ENCODE measurements at regions not wholly inside any gene's neighbourhood (a gene's known extent, or its start where the extent isn't known, plus 50 kb on each side); places are given as distances from the start of the nearest gene placed in this dataset.
A peak's percentile ranks its signal among the peaks of the same experiment; 100 is the strongest.

- H3K27ac Mint-ChIP-seq, result peak overlapping the region in 1 of 3 experiments; percentile 20; a peak in 1 of 7 replicates
- H3K23me2 ChIP-seq (ENCODE audit: insufficient read length, low read depth, low read length, poor library complexity, severe bottlenecking), result no peaks in the 10 kb centered on the region
- no peak overlapping the region for H2BK120ac ChIP-seq (ENCODE audit: low read depth, low read length, poor library complexity, severe bottlenecking)
- H3K27me3 Mint-ChIP-seq (ENCODE audit: low read depth), result no peaks in the 10 kb centered on the region
- no peaks in the 10 kb centered on the region for H3K79me2 ChIP-seq (ENCODE audit: insufficient read depth, low read length)
- no peak for TF ChIP-seq CTCF (conservative IDR thresholded peaks at IDR 0.05)
- H3K9me3 Mint-ChIP-seq, result peaks cover 11 to 17% of the 10 kb centered on the region in 2 experiments; a peak in 4 of 5 replicates
- H3K4me2 ChIP-seq (ENCODE audit: insufficient read depth, insufficient read length, low read length), result no peak overlapping the region
- H2AK5ac ChIP-seq (ENCODE audit: insufficient read length, low read length), result no peak overlapping the region
- no peaks in the 10 kb centered on the region for H4K20me1 ChIP-seq (ENCODE audit: control insufficient read depth, insufficient read depth, insufficient read length)
- H2BK5ac ChIP-seq (ENCODE audit: insufficient read length, low read length), result no peak overlapping the region
- DNase-seq, result no peak
- H3K23ac ChIP-seq (ENCODE audit: insufficient read length, low read depth, low read length), result no peak overlapping the region
- no peak overlapping the region for H3K18ac ChIP-seq (ENCODE audit: insufficient read length, low read depth, low read length)
- no CpG with 5 or more reads among the region's 1 CpG for WGBS (ENCODE audit: extremely low coverage, insufficient read length, low lambda C conversion rate)
- no peak overlapping the region for H3K9ac ChIP-seq (ENCODE audit: extremely low read depth, insufficient read length, low read length)
- no peaks in the 10 kb centered on the region for H3K27me3 ChIP-seq (ENCODE audit: insufficient read depth, low read length)
- no peak overlapping the region for H4K5ac ChIP-seq (ENCODE audit: insufficient read length, low read depth, low read length)
- no peaks in the 10 kb centered on the region for H3K4me1 Mint-ChIP-seq
- H3K79me1 ChIP-seq (ENCODE audit: insufficient read depth, low read depth, low read length, poor library complexity, severe bottlenecking), result no peaks in the 10 kb centered on the region
- no peak overlapping the region for H3K56ac ChIP-seq (ENCODE audit: insufficient read length, low read depth, low read length)
- no peak overlapping the region for H3K14ac ChIP-seq (ENCODE audit: insufficient read depth, low read length)
- no peak overlapping the region for H2BK15ac ChIP-seq (ENCODE audit: low read depth, low read length)
- H4K8ac ChIP-seq (replicated peaks; ENCODE audit: insufficient read length, low read depth, low read length), result no peak overlapping the region
- H3K27ac ChIP-seq (ENCODE audit: insufficient read length, low read depth, low read length), result no peak overlapping the region
- H2AFZ ChIP-seq (ENCODE audit: low read length), result no peak overlapping the region
- no peaks in the 10 kb centered on the region for H3K4me1 ChIP-seq (ENCODE audit: insufficient read depth, low read length)
- no peaks in the 10 kb centered on the region for H3K9me3 ChIP-seq (ENCODE audit: control insufficient read depth, low read depth, low read length)
- H3T11ph ChIP-seq (ENCODE audit: low read length), result no peak overlapping the region
- H4K91ac ChIP-seq (ENCODE audit: insufficient read length, low read depth, low read length), result no peak overlapping the region
- H2BK20ac ChIP-seq (ENCODE audit: low read depth, low read length, poor library complexity, severe bottlenecking), result no peak overlapping the region
- H3K4me3 Mint-ChIP-seq, result no peak overlapping the region
- H2BK12ac ChIP-seq (ENCODE audit: insufficient read length, low read depth, low read length), result no peak overlapping the region
- peaks cover 0 to 17% (median 2%) of the 10 kb centered on the region in 3 experiments; a peak in 1 of 7 replicates for H3K36me3 Mint-ChIP-seq (ENCODE audit: insufficient read depth in 1 of 3, low read depth in 3 of 3)
- H3K4ac ChIP-seq (ENCODE audit: low read depth, low read length), result no peak overlapping the region
Measured at GRCh38 chr11:38524945-38525344, 1926.9 kb upstream of the RAG2 start.
